IMR-90 (cell line): ENCODE measurements at regions not wholly inside any gene's neighbourhood (a gene's known extent, or its start where the extent isn't known, plus 50 kb on each side); places are given as distances from the start of the nearest gene placed in this dataset.

ENCODE experiments used
- BHLHE40 ChIP-seq: fragments of 150-350 bp; IDR thresholded peaks from 2 replicates; pipeline ENCODE4 v1.6.1; 2016; ENCODE audit warnings: mild to moderate bottlenecking, low read depth, low read length
- CEBPB ChIP-seq: IDR thresholded peaks from 2 replicates; pipeline ENCODE4 v1.6.1; 2012; ENCODE audit warnings: low read depth, low read length, improper control_type of control experiment
- FOS ChIP-seq: fragments of 150-350 bp; IDR thresholded peaks from 2 replicates; pipeline ENCODE4 v1.6.1; 2016; ENCODE audit warnings: low read depth, low read length
- MXI1 ChIP-seq: IDR thresholded peaks from 2 replicates; pipeline ENCODE4 v1.6.1; 2012; ENCODE audit warnings: low read depth, mild to moderate bottlenecking, low read length, moderate library complexity, borderline replicate concordance
- POLR2A ChIP-seq: IDR thresholded peaks from 2 replicates; pipeline ENCODE4 v1.6.1; 2012; ENCODE audit warnings: mild to moderate bottlenecking, low read depth, low read length
- RAD21 ChIP-seq: IDR thresholded peaks from 2 replicates; pipeline ENCODE4 v1.6.1; 2012; ENCODE audit warnings: low read length, improper control_type of control experiment
- RFX5 ChIP-seq: IDR thresholded peaks from 2 replicates; pipeline ENCODE4 v1.8.0; 2012; ENCODE audit warnings: low read depth, mild to moderate bottlenecking, low read length, moderate library complexity
- SMC3 ChIP-seq: fragments of 150-350 bp; IDR thresholded peaks from 2 replicates; pipeline ENCODE4 v1.6.1; 2016; ENCODE audit warnings: low read depth, mild to moderate bottlenecking, antibody characterized with exemption, low read length, moderate library complexity
- TF ChIP-seq, protein P1 (sequence below): conservative IDR thresholded peaks from 2 replicates; pipeline ENCODE4 v1.5.1; 2012; ENCODE audit warnings: mild to moderate bottlenecking, low read depth, low read length, improper control_type of control experiment
- TF ChIP-seq, protein P2 (sequence below): fragments of 150-350 bp; IDR thresholded peaks from 2 replicates; pipeline ENCODE4 v1.6.1; 2017; ENCODE audit warnings: mild to moderate bottlenecking, antibody characterized with exemption, low read length, low read depth

- TF ChIP-seq, protein P1, sequence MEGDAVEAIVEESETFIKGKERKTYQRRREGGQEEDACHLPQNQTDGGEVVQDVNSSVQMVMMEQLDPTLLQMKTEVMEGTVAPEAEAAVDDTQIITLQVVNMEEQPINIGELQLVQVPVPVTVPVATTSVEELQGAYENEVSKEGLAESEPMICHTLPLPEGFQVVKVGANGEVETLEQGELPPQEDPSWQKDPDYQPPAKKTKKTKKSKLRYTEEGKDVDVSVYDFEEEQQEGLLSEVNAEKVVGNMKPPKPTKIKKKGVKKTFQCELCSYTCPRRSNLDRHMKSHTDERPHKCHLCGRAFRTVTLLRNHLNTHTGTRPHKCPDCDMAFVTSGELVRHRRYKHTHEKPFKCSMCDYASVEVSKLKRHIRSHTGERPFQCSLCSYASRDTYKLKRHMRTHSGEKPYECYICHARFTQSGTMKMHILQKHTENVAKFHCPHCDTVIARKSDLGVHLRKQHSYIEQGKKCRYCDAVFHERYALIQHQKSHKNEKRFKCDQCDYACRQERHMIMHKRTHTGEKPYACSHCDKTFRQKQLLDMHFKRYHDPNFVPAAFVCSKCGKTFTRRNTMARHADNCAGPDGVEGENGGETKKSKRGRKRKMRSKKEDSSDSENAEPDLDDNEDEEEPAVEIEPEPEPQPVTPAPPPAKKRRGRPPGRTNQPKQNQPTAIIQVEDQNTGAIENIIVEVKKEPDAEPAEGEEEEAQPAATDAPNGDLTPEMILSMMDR, result no peak
- TF ChIP-seq, protein P2, sequence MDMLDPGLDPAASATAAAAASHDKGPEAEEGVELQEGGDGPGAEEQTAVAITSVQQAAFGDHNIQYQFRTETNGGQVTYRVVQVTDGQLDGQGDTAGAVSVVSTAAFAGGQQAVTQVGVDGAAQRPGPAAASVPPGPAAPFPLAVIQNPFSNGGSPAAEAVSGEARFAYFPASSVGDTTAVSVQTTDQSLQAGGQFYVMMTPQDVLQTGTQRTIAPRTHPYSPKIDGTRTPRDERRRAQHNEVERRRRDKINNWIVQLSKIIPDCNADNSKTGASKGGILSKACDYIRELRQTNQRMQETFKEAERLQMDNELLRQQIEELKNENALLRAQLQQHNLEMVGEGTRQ, result no peak
- TF ChIP-seq MXI1 (no peak), RAD21 (no peak), BHLHE40 (no peak), RFX5 (no peak), POLR2A (no peak), SMC3 (no peak), CEBPB (no peak), FOS (no peak)
These were observed 172.3 kb upstream of the PLPPR1 start for GRCh38 chr9:100856238-100856637.
